Ishikawa (cell line): ENCODE measurements at regions not wholly inside any gene's neighbourhood (a gene's known extent, or its start where the extent isn't known, plus 50 kb on each side); places are given as distances from the start of the nearest gene placed in this dataset.

Experiments used
- CEBPB ChIP-seq: IDR thresholded peaks from 2 replicates; pipeline ENCODE4 v1.6.1; 2012
- CREB1 ChIP-seq: IDR thresholded peaks from 2 replicates; pipeline ENCODE4 v1.6.1; 2012; ENCODE audit warnings: low read depth
- EGR1 ChIP-seq: IDR thresholded peaks from 2 replicates; pipeline ENCODE4 v1.6.1; 2012
- EP300 ChIP-seq: IDR thresholded peaks from 2 replicates; pipeline ENCODE4 v1.6.1; 2012; ENCODE audit warnings: borderline replicate concordance
- FOXM1 ChIP-seq: IDR thresholded peaks from 2 replicates; pipeline ENCODE4 v1.6.1; 2012; ENCODE audit warnings: low read depth, borderline replicate concordance
- NFIC ChIP-seq: IDR thresholded peaks from 2 replicates; pipeline ENCODE4 v1.6.1; 2012
- RAD21 ChIP-seq: IDR thresholded peaks from 2 replicates; pipeline ENCODE4 v1.6.1; 2012; ENCODE audit warnings: low read depth
- TAF1 ChIP-seq: IDR thresholded peaks from 2 replicates; pipeline ENCODE4 v1.6.1; 2012; ENCODE audit warnings: low read depth, mild to moderate bottlenecking
- TCF12 ChIP-seq: IDR thresholded peaks from 2 replicates; pipeline ENCODE4 v1.6.1; 2012; ENCODE audit warnings: low read depth
- TEAD4 ChIP-seq: IDR thresholded peaks from 2 replicates; pipeline ENCODE4 v1.6.1; 2012
- YY1 ChIP-seq: IDR thresholded peaks from 2 replicates; pipeline ENCODE4 v1.6.1; 2012; ENCODE audit warnings: low read depth
- ZBTB7A ChIP-seq: IDR thresholded peaks from 2 replicates; pipeline ENCODE4 v1.6.1; 2012; ENCODE audit warnings: low read depth
- TF ChIP-seq, protein P1 (sequence below): IDR thresholded peaks from 2 replicates; pipeline ENCODE4 v1.6.1; 2012; ENCODE audit warnings: low read depth, mild to moderate bottlenecking
- TF ChIP-seq, protein P2 (sequence below): IDR thresholded peaks from 2 replicates; pipeline ENCODE4 v1.6.1; 2012
- TF ChIP-seq, protein P3 (sequence below): IDR thresholded peaks from 2 replicates; pipeline ENCODE4 v1.6.1; 2012

DNA sequence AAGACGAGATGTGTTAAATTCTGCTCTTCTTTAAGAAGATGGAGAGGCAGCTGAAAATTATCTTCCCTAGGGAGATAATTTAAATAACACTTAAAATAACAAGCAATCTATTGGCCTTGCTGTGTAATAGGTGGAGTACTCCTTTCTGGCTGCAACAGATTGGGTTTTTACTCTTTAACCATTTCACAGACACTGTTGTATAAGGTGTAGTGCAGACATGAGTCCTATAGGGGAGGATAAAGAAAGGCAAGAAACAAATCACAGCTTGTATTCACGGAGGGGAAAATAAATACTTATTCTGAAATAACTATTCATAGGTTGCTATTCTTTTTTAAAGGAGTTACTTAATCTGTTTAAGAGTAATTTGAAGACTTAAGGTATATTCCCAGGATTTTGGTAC is 252.0 kb downstream of the ZPLD1 start:
- no peak for TF ChIP-seq FOXM1
- TF ChIP-seq, protein P1, sequence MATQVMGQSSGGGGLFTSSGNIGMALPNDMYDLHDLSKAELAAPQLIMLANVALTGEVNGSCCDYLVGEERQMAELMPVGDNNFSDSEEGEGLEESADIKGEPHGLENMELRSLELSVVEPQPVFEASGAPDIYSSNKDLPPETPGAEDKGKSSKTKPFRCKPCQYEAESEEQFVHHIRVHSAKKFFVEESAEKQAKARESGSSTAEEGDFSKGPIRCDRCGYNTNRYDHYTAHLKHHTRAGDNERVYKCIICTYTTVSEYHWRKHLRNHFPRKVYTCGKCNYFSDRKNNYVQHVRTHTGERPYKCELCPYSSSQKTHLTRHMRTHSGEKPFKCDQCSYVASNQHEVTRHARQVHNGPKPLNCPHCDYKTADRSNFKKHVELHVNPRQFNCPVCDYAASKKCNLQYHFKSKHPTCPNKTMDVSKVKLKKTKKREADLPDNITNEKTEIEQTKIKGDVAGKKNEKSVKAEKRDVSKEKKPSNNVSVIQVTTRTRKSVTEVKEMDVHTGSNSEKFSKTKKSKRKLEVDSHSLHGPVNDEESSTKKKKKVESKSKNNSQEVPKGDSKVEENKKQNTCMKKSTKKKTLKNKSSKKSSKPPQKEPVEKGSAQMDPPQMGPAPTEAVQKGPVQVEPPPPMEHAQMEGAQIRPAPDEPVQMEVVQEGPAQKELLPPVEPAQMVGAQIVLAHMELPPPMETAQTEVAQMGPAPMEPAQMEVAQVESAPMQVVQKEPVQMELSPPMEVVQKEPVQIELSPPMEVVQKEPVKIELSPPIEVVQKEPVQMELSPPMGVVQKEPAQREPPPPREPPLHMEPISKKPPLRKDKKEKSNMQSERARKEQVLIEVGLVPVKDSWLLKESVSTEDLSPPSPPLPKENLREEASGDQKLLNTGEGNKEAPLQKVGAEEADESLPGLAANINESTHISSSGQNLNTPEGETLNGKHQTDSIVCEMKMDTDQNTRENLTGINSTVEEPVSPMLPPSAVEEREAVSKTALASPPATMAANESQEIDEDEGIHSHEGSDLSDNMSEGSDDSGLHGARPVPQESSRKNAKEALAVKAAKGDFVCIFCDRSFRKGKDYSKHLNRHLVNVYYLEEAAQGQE: no peak

DNA sequence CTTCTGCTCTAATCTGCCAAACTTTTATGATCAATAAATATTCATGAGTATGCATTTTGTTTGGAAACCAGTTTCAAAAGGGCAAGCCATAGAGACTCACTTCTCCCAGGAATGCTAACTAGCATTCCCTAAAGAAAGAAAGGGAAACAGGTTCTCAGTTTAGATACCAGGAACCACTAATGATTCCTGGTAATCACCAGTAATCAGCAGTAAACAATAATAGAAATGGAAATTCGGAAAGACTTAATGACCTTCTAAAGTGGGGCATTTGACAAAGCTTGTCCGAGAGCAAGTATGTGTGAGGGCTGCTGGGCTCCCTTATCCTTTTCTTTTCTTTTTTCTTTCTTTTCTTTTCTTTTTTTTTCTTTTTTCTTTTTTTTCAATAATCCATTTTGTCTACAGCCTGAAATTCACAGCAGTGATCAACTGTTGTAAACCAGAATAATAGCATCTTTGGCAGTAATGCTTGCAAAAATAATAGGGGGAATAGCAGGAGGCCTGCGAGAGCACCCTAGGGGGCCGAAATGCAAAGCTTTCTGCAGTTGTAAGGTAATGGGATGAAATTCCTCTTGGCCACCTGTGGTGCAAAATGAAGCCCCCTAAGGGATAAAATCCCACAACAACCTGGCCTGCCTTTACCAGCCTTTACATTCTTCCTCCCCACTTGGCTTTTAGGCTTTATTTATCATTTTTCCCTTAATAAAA is 253.2 kb downstream of the ZPLD1 start:
- TF ChIP-seq FOXM1 (no peak), TAF1 (no peak), EP300 (peak; percentile 48; the same call in 1 of the 2 replicates), NFIC (no peak; the same call in 1 of the 2 replicates), TCF12 (0 out of 2 replicates have a peak, but pooled peaks have one; percentile 20), TEAD4 (no peak)
- TF ChIP-seq, protein P2, sequence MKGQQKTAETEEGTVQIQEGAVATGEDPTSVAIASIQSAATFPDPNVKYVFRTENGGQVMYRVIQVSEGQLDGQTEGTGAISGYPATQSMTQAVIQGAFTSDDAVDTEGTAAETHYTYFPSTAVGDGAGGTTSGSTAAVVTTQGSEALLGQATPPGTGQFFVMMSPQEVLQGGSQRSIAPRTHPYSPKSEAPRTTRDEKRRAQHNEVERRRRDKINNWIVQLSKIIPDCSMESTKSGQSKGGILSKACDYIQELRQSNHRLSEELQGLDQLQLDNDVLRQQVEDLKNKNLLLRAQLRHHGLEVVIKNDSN: no peak
- TF ChIP-seq, protein P1: no peak

DNA sequence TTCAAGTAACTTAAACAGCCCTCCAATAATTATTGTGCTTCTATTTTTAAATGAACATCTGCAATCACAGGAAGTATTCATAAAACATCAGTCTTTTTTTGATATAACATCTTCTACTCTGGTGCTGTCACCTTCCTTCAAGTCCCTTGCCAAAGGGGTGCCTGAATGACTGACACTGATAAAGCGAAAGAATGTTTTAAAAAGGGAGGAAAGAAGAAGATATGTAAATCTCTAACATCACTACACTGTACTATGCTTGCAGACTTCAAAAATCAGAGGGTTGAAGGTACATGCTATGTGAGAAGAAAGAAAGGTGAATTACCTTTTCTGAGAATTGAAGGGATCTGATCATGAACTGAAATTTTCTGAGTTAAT is 253.7 kb downstream of the ZPLD1 start:
- no peak for TF ChIP-seq EGR1
- TF ChIP-seq TCF12: no peak
- TF ChIP-seq, protein P3, sequence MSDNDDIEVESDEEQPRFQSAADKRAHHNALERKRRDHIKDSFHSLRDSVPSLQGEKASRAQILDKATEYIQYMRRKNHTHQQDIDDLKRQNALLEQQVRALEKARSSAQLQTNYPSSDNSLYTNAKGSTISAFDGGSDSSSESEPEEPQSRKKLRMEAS: no peak
- TF ChIP-seq EP300: no peak
- TF ChIP-seq CREB1: no peak
- TF ChIP-seq, protein P1: no peak
- no peak for TF ChIP-seq YY1
- TF ChIP-seq ZBTB7A: no peak
- no peak for TF ChIP-seq CEBPB
- no peak for TF ChIP-seq TAF1

DNA sequence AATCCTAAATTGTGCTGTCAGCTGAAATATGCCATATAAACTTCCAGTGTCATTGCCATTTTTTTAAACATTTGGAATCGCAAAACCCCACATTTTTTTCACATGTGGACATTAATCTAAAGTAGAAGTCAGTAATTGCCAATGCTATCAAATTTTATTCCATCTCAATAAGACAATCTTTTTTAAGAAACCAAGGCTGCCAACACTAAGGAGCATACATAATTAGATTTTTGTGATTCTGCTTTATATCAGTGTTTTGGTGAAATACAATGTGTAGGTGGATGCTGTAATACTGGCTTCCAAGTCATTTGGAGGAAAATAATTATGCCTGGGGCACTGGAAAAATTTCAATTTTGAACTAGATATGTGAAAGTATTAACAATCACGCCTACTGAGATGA is 256.7 kb downstream of the ZPLD1 start:
- no peak for TF ChIP-seq CREB1
- TF ChIP-seq, protein P3: no peak

DNA sequence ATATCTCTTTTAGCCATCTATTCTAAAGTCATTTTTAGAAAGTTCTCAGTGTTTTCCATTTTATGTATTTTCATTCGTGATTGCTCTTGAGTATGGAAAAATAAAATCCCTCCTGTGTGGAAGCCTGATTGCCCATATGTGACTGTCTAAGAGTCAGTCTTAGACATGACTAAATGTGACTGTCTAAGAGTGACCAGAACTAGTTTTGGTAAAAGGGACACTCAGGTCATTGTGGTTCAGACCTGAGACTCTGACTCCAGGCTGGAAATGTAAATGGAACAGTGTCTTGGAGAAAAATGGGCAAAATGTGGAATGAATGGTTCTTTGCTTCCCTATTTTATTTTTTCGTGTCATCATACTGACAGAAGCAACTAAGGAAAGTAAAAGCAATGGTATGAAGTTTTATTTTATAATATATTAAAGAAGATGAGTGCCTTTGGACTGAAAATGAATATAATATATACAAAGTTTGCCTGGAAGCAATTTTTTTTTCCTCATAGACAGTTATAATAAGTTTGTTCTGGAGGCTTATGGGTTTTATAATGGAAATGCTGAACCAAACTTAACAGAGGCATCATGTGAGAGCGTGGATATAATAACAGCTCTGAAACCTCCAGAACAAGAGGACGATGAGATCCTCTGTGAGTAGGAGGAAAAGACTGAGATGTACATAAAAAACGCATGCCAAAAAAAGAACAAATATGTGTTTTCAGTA is 264.4 kb downstream of the ZPLD1 start:
- TF ChIP-seq NFIC (no peak), TCF12 (no peak), CEBPB (no peak), EGR1 (no peak), RAD21 (no peak), TAF1 (no peak), EP300 (no peak), CREB1 (no peak), ZBTB7A (no peak), YY1 (no peak), TEAD4 (no peak), FOXM1 (no peak)
- TF ChIP-seq, protein P3: no peak
- TF ChIP-seq, protein P1: no peak
- TF ChIP-seq, protein P2: no peak
